ENCODE measurements at regions not wholly inside any gene's neighbourhood (a gene's known extent, or its start where the extent isn't known, plus 50 kb on each side); places are given as distances from the start of the nearest gene placed in this dataset.

- Histone ChIP-seq H3K4me3 (ENCODE audit: low read length) (no peak overlapping the region), H3K4me2 (ENCODE audit: low read length) (no peak overlapping the region), H4K20me1 (ENCODE audit: control insufficient read depth, insufficient read depth, low read depth, low read length) (no peaks in the 10 kb centered on the region; the same call in 1 of the 2 replicates), H3K9me2 (replicated peaks; ENCODE audit: control insufficient read depth, low read length) (no peaks in the 10 kb centered on the region), H3K36me3 (ENCODE audit: control insufficient read depth, low read length) (no peaks in the 10 kb centered on the region), H3K27me3 (ENCODE audit: control insufficient read depth, low read length) (no peaks in the 10 kb centered on the region), H3K79me2 (ENCODE audit: control insufficient read depth, low read length) (no peaks in the 10 kb centered on the region), H3K4me1 (ENCODE audit: control insufficient read depth, low read length) (peaks cover 8% of the 10 kb centered on the region), H3K27ac (ENCODE audit: low read depth, low read length) (no peak overlapping the region), H3K9me3 (ENCODE audit: control insufficient read depth, insufficient read depth, low read length) (no peaks in the 10 kb centered on the region), H3F3A (ENCODE audit: control insufficient read depth, insufficient read depth) (no peaks in the 10 kb centered on the region)
- TF ChIP-seq CTCF (IDR thresholded peaks at IDR 0.05; ENCODE audit: low read depth, low read length, poor library complexity, severe bottlenecking) (no peak), EZH2phosphoT487 (IDR thresholded peaks at IDR 0.05; ENCODE audit: borderline replicate concordance, low read length) (no peak)
Measured at GRCh38 chr11:116618461-116618860, 154.3 kb downstream of the BUD13 start.

DNA sequence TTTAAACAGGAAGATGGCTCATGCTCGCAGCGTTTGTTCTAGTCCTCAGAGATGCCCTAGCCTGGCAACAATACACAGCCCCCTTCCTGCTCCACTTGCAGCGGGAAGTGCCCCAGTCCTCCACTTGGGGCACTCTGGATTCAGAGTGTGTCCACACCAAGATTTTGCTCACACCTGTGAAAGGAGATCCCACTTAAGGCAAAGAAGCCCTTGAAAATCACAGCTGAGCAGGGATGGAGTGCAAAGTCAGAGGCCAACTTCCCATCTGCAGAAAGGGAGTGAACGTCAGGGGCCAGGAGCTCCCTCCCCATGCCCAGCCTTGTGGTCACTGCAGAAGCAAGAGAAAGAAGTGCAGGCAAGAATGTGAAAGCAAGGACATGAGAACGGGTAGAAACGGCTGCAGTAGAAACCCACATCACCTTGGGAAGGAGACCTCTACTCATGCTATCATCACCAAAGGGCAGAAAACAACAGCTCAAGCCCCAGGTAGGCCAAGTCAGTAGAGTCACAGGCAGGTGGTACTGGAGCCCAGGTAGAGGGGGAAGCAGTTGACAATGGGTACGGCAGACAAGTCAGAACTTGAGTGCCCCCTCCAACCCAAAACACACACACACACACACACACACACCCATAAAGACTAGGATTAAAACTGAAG is 157.4 kb downstream of the BUD13 start:
- peaks cover 8% of the 10 kb centered on the region for H3K4me1 ChIP-seq (ENCODE audit: control insufficient read depth, low read length)
- H4K20me1 ChIP-seq (ENCODE audit: control insufficient read depth, insufficient read depth, low read depth, low read length): no peaks in the 10 kb centered on the region; the same call in 1 of the 2 replicates
- no peaks in the 10 kb centered on the region for H3K36me3 ChIP-seq (ENCODE audit: control insufficient read depth, low read length)
- H3K4me2 ChIP-seq (ENCODE audit: low read length): no peak overlapping the region
- H3K4me3 ChIP-seq (ENCODE audit: low read length): no peak overlapping the region
- no peaks in the 10 kb centered on the region for H3K9me2 ChIP-seq (replicated peaks; ENCODE audit: control insufficient read depth, low read length)
- no peaks in the 10 kb centered on the region for H3K9me3 ChIP-seq (ENCODE audit: control insufficient read depth, insufficient read depth, low read length)
- no peaks in the 10 kb centered on the region for H3K79me2 ChIP-seq (ENCODE audit: control insufficient read depth, low read length)
- no peaks in the 10 kb centered on the region for H3F3A ChIP-seq (ENCODE audit: control insufficient read depth, insufficient read depth)
- H3K27me3 ChIP-seq (ENCODE audit: control insufficient read depth, low read length): no peaks in the 10 kb centered on the region
- no peak for TF ChIP-seq EZH2phosphoT487 (IDR thresholded peaks at IDR 0.05; ENCODE audit: borderline replicate concordance, low read length)
- no peak for TF ChIP-seq CTCF (IDR thresholded peaks at IDR 0.05; ENCODE audit: low read depth, low read length, poor library complexity, severe bottlenecking)
- H3K27ac ChIP-seq (ENCODE audit: low read depth, low read length): no peak overlapping the region

DNA sequence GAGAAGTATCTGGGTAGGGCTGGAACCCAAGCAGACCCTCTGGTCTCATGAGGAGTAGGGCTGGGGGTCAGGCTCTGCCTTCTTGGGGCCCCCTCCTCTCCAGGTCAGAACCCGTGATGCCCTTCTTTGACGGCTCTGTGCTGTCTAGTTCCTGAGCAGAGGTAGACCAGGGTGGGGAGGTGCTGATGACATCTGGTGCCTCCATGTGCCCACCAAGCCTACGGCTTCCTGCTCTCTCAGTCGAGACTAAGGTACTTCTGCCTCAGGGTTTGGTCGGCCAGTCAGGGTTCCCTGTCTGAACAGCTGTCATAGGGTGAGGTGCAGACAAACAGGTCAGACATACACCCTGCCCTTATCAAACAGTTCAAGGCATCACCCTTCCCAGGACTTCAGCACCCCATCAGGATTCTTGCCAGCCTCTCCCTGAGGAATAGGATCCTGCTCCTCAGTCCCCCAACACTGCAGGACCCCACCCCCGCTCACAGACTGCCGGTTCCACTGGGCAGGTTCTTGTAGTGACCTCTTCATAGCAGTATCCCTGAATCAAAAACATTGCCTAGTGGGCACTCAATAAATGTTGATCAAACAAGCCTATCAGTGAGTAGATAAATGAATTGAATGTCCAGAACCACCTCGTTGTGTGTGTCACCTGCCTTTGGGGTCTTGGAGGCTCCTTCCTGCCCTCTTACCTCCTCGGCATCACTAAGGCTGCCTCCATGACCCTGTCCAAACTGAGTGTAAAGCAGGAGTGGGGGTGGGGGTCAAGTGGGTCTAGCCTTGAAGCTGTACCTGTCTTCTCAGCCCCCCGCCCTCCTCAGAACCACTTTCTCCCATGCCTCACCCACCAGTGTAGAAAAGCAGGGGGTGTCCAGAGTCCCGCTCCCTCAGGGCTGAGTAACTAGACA is 158.2 kb downstream of the BUD13 start:
- no peak overlapping the region for H3K4me3 ChIP-seq (ENCODE audit: low read length)
- H4K20me1 ChIP-seq (ENCODE audit: control insufficient read depth, insufficient read depth, low read depth, low read length): no peaks in the 10 kb centered on the region; the same call in 1 of the 2 replicates
- H3K27me3 ChIP-seq (ENCODE audit: control insufficient read depth, low read length): no peaks in the 10 kb centered on the region
- H3K79me2 ChIP-seq (ENCODE audit: control insufficient read depth, low read length): no peaks in the 10 kb centered on the region
- H3K4me1 ChIP-seq (ENCODE audit: control insufficient read depth, low read length): peaks cover 8% of the 10 kb centered on the region
- TF ChIP-seq EZH2phosphoT487 (IDR thresholded peaks at IDR 0.05; ENCODE audit: borderline replicate concordance, low read length): no peak
- TF ChIP-seq CTCF (IDR thresholded peaks at IDR 0.05; ENCODE audit: low read depth, low read length, poor library complexity, severe bottlenecking): no peak
- H3K36me3 ChIP-seq (ENCODE audit: control insufficient read depth, low read length): no peaks in the 10 kb centered on the region
- H3F3A ChIP-seq (ENCODE audit: control insufficient read depth, insufficient read depth): no peaks in the 10 kb centered on the region
- no peak overlapping the region for H3K27ac ChIP-seq (ENCODE audit: low read depth, low read length)
- H3K9me2 ChIP-seq (replicated peaks; ENCODE audit: control insufficient read depth, low read length): no peaks in the 10 kb centered on the region
- no peaks in the 10 kb centered on the region for H3K9me3 ChIP-seq (ENCODE audit: control insufficient read depth, insufficient read depth, low read length)
- H3K4me2 ChIP-seq (ENCODE audit: low read length): no peak overlapping the region

All from DOHH2 (cell line).